K562 (cell line): ENCODE measurements at regions not wholly inside any gene's neighbourhood (a gene's known extent, or its start where the extent isn't known, plus 50 kb on each side); places are given as distances from the start of the nearest gene placed in this dataset.

Experiments used
- BRD9 ChIP-seq: fragments of 450-650 bp; IDR thresholded peaks from 2 replicates; pipeline ENCODE4 v1.6.1; 2018; ENCODE audit warnings: low read depth; ENCODE audit not compliant: partially characterized antibody
- HDAC6 ChIP-seq: IDR thresholded peaks from 2 replicates; pipeline ENCODE4 v1.6.1; 2012; ENCODE audit warnings: low read depth, mild to moderate bottlenecking, control low read depth, inconsistent platforms, low read length, moderate library complexity
- MEF2D ChIP-seq: conservative IDR thresholded peaks from 2 replicates; pipeline ENCODE4 v1.6.1; 2016; ENCODE audit warnings: low read depth, missing genetic modification characterization, missing compliant biosample characterization
- PHF8 ChIP-seq: fragments of 200-600 bp; sonication (generic); IDR thresholded peaks from 2 replicates; pipeline ENCODE4 v1.6.1; 2012; ENCODE audit warnings: mixed run types, mild to moderate bottlenecking, inconsistent platforms, low read length, moderate library complexity, borderline replicate concordance
- SRSF7 ChIP-seq: fragments of 200-400 bp; formaldehyde crosslinking; optimal IDR thresholded peaks from 2 replicates; pipeline ENCODE3; 2017; ENCODE audit warnings: mild to moderate bottlenecking, low read depth, low read length
- TAF1 ChIP-seq: IDR thresholded peaks from 2 replicates; pipeline ENCODE4 v1.6.1; 2011; ENCODE audit warnings: mild to moderate bottlenecking, low read length, moderate library complexity; ENCODE audit not compliant: insufficient read depth, control insufficient read depth, severe bottlenecking; ENCODE audit errors: extremely low read depth
- ZFP1 ChIP-seq: fragments of 450-650 bp; formaldehyde crosslinking; IDR thresholded peaks from 2 replicates; pipeline ENCODE4 v1.4.0; 2020; ENCODE audit warnings: mild to moderate bottlenecking, mixed read lengths
- TF ChIP-seq, protein P1 (sequence below): fragments of 450-650 bp; IDR thresholded peaks from 2 replicates; pipeline ENCODE4 v1.6.1; 2016; ENCODE audit warnings: low read depth

DNA sequence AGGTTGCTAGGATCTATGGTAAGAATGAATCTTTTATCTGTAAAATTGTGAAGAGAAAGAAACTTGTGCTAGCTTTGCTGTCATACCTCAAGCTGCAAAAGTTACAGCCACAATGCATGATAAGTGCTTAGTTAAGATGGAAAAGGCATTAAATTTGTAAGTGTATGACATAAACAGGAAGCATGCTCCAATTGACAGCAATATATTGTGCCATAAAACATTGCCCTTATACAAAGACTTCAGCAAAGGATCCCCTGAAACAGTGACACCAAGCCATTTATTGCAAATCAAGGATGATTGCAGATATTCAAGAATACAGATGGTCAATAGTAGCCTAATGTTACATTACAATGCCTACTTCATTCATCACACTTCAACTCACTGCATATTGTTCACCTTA lies 283.1 kb downstream of the CPS1 start (continued):
- TF ChIP-seq, protein P1, sequence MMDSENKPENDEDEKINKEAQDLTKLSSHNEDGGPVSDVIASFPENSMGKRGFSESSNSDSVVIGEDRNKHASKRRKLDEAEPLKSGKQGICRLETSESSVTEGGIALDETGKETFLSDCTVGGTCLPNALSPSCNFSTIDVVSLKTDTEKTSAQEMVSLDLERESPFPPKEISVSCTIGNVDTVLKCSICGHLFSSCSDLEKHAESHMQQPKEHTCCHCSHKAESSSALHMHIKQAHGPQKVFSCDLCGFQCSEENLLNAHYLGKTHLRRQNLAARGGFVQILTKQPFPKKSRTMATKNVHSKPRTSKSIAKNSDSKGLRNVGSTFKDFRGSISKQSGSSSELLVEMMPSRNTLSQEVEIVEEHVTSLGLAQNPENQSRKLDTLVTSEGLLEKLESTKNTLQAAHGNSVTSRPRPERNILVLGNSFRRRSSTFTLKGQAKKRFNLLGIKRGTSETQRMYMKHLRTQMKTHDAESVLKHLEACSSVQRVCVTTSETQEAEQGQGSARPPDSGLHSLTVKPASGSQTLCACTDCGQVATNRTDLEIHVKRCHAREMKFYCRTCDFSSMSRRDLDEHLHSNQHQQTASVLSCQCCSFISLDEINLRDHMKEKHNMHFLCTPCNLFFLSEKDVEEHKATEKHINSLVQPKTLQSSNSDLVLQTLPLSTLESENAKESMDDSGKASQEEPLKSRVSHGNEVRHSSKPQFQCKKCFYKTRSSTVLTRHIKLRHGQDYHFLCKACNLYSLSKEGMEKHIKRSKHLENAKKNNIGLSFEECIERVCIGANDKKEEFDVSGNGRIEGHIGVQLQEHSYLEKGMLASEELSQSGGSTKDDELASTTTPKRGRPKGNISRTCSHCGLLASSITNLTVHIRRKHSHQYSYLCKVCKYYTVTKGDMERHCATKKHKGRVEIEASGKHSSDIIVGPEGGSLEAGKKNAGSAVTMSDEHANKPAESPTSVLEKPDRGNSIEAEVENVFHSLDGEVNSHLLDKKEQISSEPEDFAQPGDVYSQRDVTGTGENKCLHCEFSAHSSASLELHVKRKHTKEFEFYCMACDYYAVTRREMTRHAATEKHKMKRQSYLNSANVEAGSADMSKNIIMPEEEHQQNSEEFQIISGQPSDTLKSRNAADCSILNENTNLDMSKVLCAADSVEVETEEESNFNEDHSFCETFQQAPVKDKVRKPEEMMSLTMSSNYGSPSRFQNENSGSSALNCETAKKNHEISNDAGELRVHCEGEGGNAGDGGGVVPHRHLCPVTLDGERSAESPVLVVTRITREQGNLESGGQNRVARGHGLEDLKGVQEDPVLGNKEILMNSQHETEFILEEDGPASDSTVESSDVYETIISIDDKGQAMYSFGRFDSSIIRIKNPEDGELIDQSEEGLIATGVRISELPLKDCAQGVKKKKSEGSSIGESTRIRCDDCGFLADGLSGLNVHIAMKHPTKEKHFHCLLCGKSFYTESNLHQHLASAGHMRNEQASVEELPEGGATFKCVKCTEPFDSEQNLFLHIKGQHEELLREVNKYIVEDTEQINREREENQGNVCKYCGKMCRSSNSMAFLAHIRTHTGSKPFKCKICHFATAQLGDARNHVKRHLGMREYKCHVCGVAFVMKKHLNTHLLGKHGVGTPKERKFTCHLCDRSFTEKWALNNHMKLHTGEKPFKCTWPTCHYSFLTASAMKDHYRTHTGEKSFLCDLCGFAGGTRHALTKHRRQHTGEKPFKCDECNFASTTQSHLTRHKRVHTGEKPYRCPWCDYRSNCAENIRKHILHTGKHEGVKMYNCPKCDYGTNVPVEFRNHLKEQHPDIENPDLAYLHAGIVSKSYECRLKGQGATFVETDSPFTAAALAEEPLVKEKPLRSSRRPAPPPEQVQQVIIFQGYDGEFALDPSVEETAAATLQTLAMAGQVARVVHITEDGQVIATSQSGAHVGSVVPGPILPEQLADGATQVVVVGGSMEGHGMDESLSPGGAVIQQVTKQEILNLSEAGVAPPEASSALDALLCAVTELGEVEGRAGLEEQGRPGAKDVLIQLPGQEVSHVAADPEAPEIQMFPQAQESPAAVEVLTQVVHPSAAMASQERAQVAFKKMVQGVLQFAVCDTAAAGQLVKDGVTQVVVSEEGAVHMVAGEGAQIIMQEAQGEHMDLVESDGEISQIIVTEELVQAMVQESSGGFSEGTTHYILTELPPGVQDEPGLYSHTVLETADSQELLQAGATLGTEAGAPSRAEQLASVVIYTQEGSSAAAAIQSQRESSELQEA: no peak
- TF ChIP-seq MEF2D (tag): no peak
- TF ChIP-seq SRSF7: no peak
- no peak for TF ChIP-seq BRD9
- TF ChIP-seq TAF1: no peak
- no peak for TF ChIP-seq ZFP1 (CRISPR knock-in tag)
- no peak for TF ChIP-seq PHF8
- TF ChIP-seq HDAC6: no peak
